ENCODE measurements at regions not wholly inside any gene's neighbourhood (a gene's known extent, or its start where the extent isn't known, plus 50 kb on each side); places are given as distances from the start of the nearest gene placed in this dataset.

- DNase-seq (ENCODE audit: low read depth): no peak
- no peak overlapping the region for H3K4me3 ChIP-seq (ENCODE audit: low read depth, low read length)
- TF ChIP-seq CTCF (IDR thresholded peaks at IDR 0.05; ENCODE audit: insufficient read depth, low read depth, low read length): no peak
These were observed 732.9 kb upstream of the BCHE start for GRCh38 chr3:166570102-166570501.

- DNase-seq (ENCODE audit: low read depth): no peak
- no peak for TF ChIP-seq CTCF (IDR thresholded peaks at IDR 0.05; ENCODE audit: insufficient read depth, low read depth, low read length)
- no peak overlapping the region for H3K4me3 ChIP-seq (ENCODE audit: low read depth, low read length)
These were observed 732.4 kb upstream of the BCHE start for GRCh38 chr3:166569589-166569988.

GRCh38 chr3:166560253-166560652 lies 723.0 kb upstream of the BCHE start:
- no peak overlapping the region for H3K4me3 ChIP-seq (ENCODE audit: low read depth, low read length)
- DNase-seq (ENCODE audit: low read depth): no peak
- TF ChIP-seq CTCF (IDR thresholded peaks at IDR 0.05; ENCODE audit: insufficient read depth, low read depth, low read length): no peak

GRCh38 chr3:166556955-166557354 lies 719.7 kb upstream of the BCHE start:
- H3K4me3 ChIP-seq (ENCODE audit: low read depth, low read length): no peak overlapping the region
- TF ChIP-seq CTCF (IDR thresholded peaks at IDR 0.05; ENCODE audit: insufficient read depth, low read depth, low read length): no peak
- no peak for DNase-seq (ENCODE audit: low read depth)

- no peak overlapping the region for H3K4me3 ChIP-seq (ENCODE audit: low read depth, low read length)
- DNase-seq (ENCODE audit: low read depth): peak; percentile 74
- no peak for TF ChIP-seq CTCF (IDR thresholded peaks at IDR 0.05; ENCODE audit: insufficient read depth, low read depth, low read length)
These were observed 716.8 kb upstream of the BCHE start for GRCh38 chr3:166554023-166554422.

GRCh38 chr3:166533740-166534139 lies 696.5 kb upstream of the BCHE start:
- DNase-seq (ENCODE audit: low read depth): no peak
- TF ChIP-seq CTCF (IDR thresholded peaks at IDR 0.05; ENCODE audit: insufficient read depth, low read depth, low read length): no peak
- no peak overlapping the region for H3K4me3 ChIP-seq (ENCODE audit: low read depth, low read length)

GRCh38 chr3:166531730-166532129 lies 694.5 kb upstream of the BCHE start:
- TF ChIP-seq CTCF (IDR thresholded peaks at IDR 0.05; ENCODE audit: insufficient read depth, low read depth, low read length): no peak
- DNase-seq (ENCODE audit: low read depth): no peak
- no peak overlapping the region for H3K4me3 ChIP-seq (ENCODE audit: low read depth, low read length)

Data from fibroblast of villous mesenchyme (primary cell).